SK-N-SH treated with all-trans-retinoic acid at 6 μM for 48 hours (cell line): ENCODE measurements at regions not wholly inside any gene's neighbourhood (a gene's known extent, or its start where the extent isn't known, plus 50 kb on each side); places are given as distances from the start of the nearest gene placed in this dataset.

ENCODE experiments used
- ATAC-seq: fragments of 200-7000 bp; cut with Tn5 transposase; 3 replicates; pipeline ENCODE4 v1.9.1; 2020; ENCODE audit warnings: mild to moderate bottlenecking, moderate library complexity
- ARNTL ChIP-seq: fragments of 450-650 bp; formaldehyde crosslinking; IDR thresholded peaks from 2 replicates; pipeline ENCODE4 v1.5.0; 2020; ENCODE audit warnings: low read depth, mild to moderate bottlenecking, moderate library complexity, borderline replicate concordance
- BACH2 ChIP-seq: fragments of 250-450 bp; sonication (Bioruptor Pico); IDR thresholded peaks from 2 replicates; pipeline ENCODE4 v1.9.0; 2021; ENCODE audit warnings: mild to moderate bottlenecking, borderline replicate concordance
- CSDC2 ChIP-seq: fragments of 250-450 bp; sonication (Bioruptor Pico); IDR thresholded peaks from 2 replicates; pipeline ENCODE4 v1.5.0; 2020; ENCODE audit warnings: mild to moderate bottlenecking, moderate library complexity
- ESRRG ChIP-seq: fragments of 250-450 bp; sonication (Bioruptor Pico); IDR thresholded peaks from 2 replicates; pipeline ENCODE4 v1.6.1; 2021; ENCODE audit warnings: mild to moderate bottlenecking
- GLIS3 ChIP-seq: fragments of 250-450 bp; sonication (Bioruptor Pico); IDR thresholded peaks from 2 replicates; pipeline ENCODE4 v1.5.0; 2020; ENCODE audit warnings: mild to moderate bottlenecking, moderate library complexity
- ISL1 ChIP-seq: fragments of 250-450 bp; sonication (Bioruptor Pico); IDR thresholded peaks from 2 replicates; pipeline ENCODE4 v2.1.2; 2022; ENCODE audit warnings: mild to moderate bottlenecking, moderate library complexity
- OSR1 ChIP-seq: fragments of 250-450 bp; sonication (Bioruptor Pico); IDR thresholded peaks from 2 replicates; pipeline ENCODE4 v1.8.0; 2022; ENCODE audit warnings: moderate library complexity, mild to moderate bottlenecking, inconsistent platforms
- POU6F1 ChIP-seq: fragments of 250-450 bp; sonication (Bioruptor Pico); IDR thresholded peaks from 2 replicates; pipeline ENCODE4 v1.8.0; 2021; ENCODE audit warnings: low read depth, mild to moderate bottlenecking, moderate library complexity, borderline replicate concordance
- PPARA ChIP-seq: fragments of 250-450 bp; sonication (Bioruptor Pico); IDR thresholded peaks from 2 replicates; pipeline ENCODE4 v1.5.0; 2020; ENCODE audit warnings: mild to moderate bottlenecking, borderline replicate concordance
- RARB ChIP-seq: fragments of 250-450 bp; sonication (Bioruptor Pico); IDR thresholded peaks from 2 replicates; pipeline ENCODE4 v1.8.0; 2021; ENCODE audit warnings: mild to moderate bottlenecking, moderate library complexity
- SNAI2 ChIP-seq: fragments of 250-450 bp; sonication (Bioruptor Pico); IDR thresholded peaks from 2 replicates; pipeline ENCODE4 v1.5.0; 2020; ENCODE audit warnings: mild to moderate bottlenecking, moderate library complexity
- TCF4 ChIP-seq: fragments of 250-450 bp; sonication (Bioruptor Pico); IDR thresholded peaks from 2 replicates; pipeline ENCODE4 v1.8.0; 2021; ENCODE audit warnings: mild to moderate bottlenecking, moderate library complexity, borderline replicate concordance
- TOX ChIP-seq: fragments of 250-450 bp; sonication (Bioruptor Pico); IDR thresholded peaks from 2 replicates; pipeline ENCODE4 v1.8.0; 2021; ENCODE audit warnings: mild to moderate bottlenecking, moderate library complexity, borderline replicate concordance
- TSHZ2 ChIP-seq: fragments of 250-450 bp; sonication (Bioruptor Pico); IDR thresholded peaks from 2 replicates; pipeline ENCODE4 v1.5.0; 2020; ENCODE audit warnings: mild to moderate bottlenecking, moderate library complexity
- ZC3H10 ChIP-seq: fragments of 250-450 bp; sonication (Bioruptor Pico); IDR thresholded peaks from 2 replicates; pipeline ENCODE4 v1.5.1; 2021; ENCODE audit warnings: mild to moderate bottlenecking, moderate library complexity
- ZFP3 ChIP-seq: fragments of 250-450 bp; sonication (Bioruptor Pico); IDR thresholded peaks from 2 replicates; pipeline ENCODE4 v1.5.0; 2020; ENCODE audit warnings: mild to moderate bottlenecking, moderate library complexity
- ZFP30 ChIP-seq: fragments of 450-650 bp; formaldehyde crosslinking; IDR thresholded peaks from 2 replicates; pipeline ENCODE4 v1.5.0; 2022; ENCODE audit warnings: mild to moderate bottlenecking, moderate library complexity
- ZNF565 ChIP-seq: fragments of 450-650 bp; formaldehyde crosslinking; conservative IDR thresholded peaks from 2 replicates; pipeline ENCODE4 v1.5.0; 2020; ENCODE audit warnings: low read depth, mild to moderate bottlenecking, moderate library complexity
- ZNF70 ChIP-seq: fragments of 450-650 bp; formaldehyde crosslinking; IDR thresholded peaks from 2 replicates; pipeline ENCODE4 v1.5.0; 2020; ENCODE audit warnings: mild to moderate bottlenecking, moderate library complexity
- ZNF8 ChIP-seq: fragments of 450-650 bp; formaldehyde crosslinking; IDR thresholded peaks from 2 replicates; pipeline ENCODE4 v1.5.0; 2020; ENCODE audit warnings: mild to moderate bottlenecking, moderate library complexity
- TF ChIP-seq, protein P1 (sequence below): fragments of 250-450 bp; sonication (Bioruptor Pico); IDR thresholded peaks from 2 replicates; pipeline ENCODE4 v1.5.1; 2021; ENCODE audit warnings: mild to moderate bottlenecking, moderate library complexity
- TF ChIP-seq, protein P2 (sequence below): fragments of 250-450 bp; sonication (Bioruptor Pico); IDR thresholded peaks from 2 replicates; pipeline ENCODE4 v1.8.0; 2020; ENCODE audit warnings: mild to moderate bottlenecking, moderate library complexity, borderline replicate concordance

DNA sequence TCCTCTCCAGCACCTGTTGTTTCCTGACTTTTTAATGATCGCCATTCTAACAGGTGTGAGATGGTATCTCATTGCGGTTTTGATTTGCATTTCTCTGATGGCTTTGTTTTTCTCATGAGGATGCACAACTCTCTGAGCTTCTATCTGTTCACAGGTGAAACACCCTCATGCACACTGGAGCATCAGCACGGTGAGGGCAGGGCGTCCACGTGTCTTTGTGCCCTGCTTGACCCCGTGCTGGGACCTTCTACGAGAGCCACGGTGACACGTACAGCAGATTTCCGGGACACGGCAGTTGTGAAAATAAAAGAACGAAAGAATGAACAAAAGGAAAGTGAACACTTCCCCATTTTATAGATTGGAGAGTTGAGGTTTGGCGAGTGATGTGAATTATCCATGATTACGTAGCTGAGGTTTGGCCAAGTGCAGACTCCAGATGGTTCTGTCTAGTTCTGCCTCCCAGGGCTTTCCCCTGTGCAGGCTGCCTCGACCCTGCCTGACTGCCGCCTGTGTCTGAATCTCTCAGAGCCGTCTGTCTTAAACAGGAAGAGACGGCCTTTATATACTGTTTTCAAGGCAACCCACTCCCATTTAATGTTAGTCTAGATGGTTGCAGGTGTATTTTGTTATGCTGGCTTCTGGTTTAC lies 67.8 kb upstream of the SORBS2 start:
- no peak for ATAC-seq
- TF ChIP-seq ARNTL (CRISPR knock-in tag): no peak
- TF ChIP-seq TSHZ2: no peak
- no peak for TF ChIP-seq TCF4 (CRISPR knock-in tag)
- no peak for TF ChIP-seq OSR1
- TF ChIP-seq ZNF565: no peak
- TF ChIP-seq RARB (CRISPR knock-in tag): no peak
- TF ChIP-seq ZFP3 (CRISPR knock-in tag): no peak
- TF ChIP-seq TOX (CRISPR knock-in tag): no peak
- TF ChIP-seq, protein P1, sequence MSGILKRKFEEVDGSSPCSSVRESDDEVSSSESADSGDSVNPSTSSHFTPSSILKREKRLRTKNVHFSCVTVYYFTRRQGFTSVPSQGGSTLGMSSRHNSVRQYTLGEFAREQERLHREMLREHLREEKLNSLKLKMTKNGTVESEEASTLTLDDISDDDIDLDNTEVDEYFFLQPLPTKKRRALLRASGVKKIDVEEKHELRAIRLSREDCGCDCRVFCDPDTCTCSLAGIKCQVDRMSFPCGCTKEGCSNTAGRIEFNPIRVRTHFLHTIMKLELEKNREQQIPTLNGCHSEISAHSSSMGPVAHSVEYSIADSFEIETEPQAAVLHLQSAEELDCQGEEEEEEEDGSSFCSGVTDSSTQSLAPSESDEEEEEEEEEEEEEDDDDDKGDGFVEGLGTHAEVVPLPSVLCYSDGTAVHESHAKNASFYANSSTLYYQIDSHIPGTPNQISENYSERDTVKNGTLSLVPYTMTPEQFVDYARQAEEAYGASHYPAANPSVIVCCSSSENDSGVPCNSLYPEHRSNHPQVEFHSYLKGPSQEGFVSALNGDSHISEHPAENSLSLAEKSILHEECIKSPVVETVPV: no peak
- TF ChIP-seq ZNF8 (CRISPR knock-in tag): no peak
- no peak for TF ChIP-seq PPARA (CRISPR knock-in tag)
- TF ChIP-seq ZNF70 (CRISPR knock-in tag): no peak
- no peak for TF ChIP-seq SNAI2 (CRISPR knock-in tag)
- no peak for TF ChIP-seq GLIS3
- no peak for TF ChIP-seq ZFP30 (CRISPR knock-in tag)
- no peak for TF ChIP-seq BACH2
- TF ChIP-seq ZC3H10: no peak
- TF ChIP-seq ISL1: no peak
- TF ChIP-seq ESRRG (CRISPR knock-in tag): no peak

GRCh38 chr4:185880571-185880970 lies 68.6 kb upstream of the SORBS2 start:
- no peak for ATAC-seq

More at GRCh38 chr4:185880571-185880970, 68.6 kb upstream of the SORBS2 start:
- no peak for TF ChIP-seq ZFP3 (CRISPR knock-in tag)
- TF ChIP-seq POU6F1 (CRISPR knock-in tag): no peak
- no peak for TF ChIP-seq ARNTL (CRISPR knock-in tag)
- TF ChIP-seq TSHZ2: no peak
- no peak for TF ChIP-seq TOX (CRISPR knock-in tag)
- no peak for TF ChIP-seq ESRRG (CRISPR knock-in tag)
- TF ChIP-seq ISL1: no peak
- TF ChIP-seq CSDC2 (CRISPR knock-in tag): no peak
- TF ChIP-seq, protein P1: no peak
- no peak for TF ChIP-seq BACH2
- no peak for TF ChIP-seq OSR1
- TF ChIP-seq ZNF565: no peak
- no peak for TF ChIP-seq ZC3H10
- no peak for TF ChIP-seq PPARA (CRISPR knock-in tag)
- TF ChIP-seq ZFP30 (CRISPR knock-in tag): no peak
- TF ChIP-seq TCF4 (CRISPR knock-in tag): no peak
- TF ChIP-seq, protein P2, sequence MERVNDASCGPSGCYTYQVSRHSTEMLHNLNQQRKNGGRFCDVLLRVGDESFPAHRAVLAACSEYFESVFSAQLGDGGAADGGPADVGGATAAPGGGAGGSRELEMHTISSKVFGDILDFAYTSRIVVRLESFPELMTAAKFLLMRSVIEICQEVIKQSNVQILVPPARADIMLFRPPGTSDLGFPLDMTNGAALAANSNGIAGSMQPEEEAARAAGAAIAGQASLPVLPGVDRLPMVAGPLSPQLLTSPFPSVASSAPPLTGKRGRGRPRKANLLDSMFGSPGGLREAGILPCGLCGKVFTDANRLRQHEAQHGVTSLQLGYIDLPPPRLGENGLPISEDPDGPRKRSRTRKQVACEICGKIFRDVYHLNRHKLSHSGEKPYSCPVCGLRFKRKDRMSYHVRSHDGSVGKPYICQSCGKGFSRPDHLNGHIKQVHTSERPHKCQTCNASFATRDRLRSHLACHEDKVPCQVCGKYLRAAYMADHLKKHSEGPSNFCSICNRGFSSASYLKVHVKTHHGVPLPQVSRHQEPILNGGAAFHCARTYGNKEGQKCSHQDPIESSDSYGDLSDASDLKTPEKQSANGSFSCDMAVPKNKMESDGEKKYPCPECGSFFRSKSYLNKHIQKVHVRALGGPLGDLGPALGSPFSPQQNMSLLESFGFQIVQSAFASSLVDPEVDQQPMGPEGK (CRISPR knock-in tag): no peak
- TF ChIP-seq, all 23 proteins: peak for 0
